HepG2 (cell line): ENCODE measurements at regions not wholly inside any gene's neighbourhood (a gene's known extent, or its start where the extent isn't known, plus 50 kb on each side); places are given as distances from the start of the nearest gene placed in this dataset.

Experiments
- ATAC-seq: fragments of 200-7000 bp; cut with Tn5 transposase; 3 replicates; pipeline ENCODE4 v1.9.1; 2020; ENCODE audit warnings: mild to moderate bottlenecking, moderate library complexity
- BruUV-seq: library from RNA; stranded (reverse); fragments of 400-500 nt; replicated peaks from 2 replicates; lab custom pipeline; 2021; lab: Mats Ljungman, UMichigan
- CTCF ChIA-PET: fragments of 300-600 bp; formaldehyde crosslinking; extraction: SDS; loops from one replicate; lab custom pipeline; 2021; ENCODE audit warnings: low total read pairs, inconsistent platforms, low intra/inter-chr PET ratio; lab: Yijun Ruan, JAX
- POLR2A ChIA-PET: fragments of 350-600 bp; sonication (Branson Sonifier 250); formaldehyde crosslinking; loops from one replicate; lab custom pipeline; 2020; ENCODE audit warnings: antibody characterized with exemption, inconsistent platforms; lab: Yijun Ruan, JAX
- DNase-seq: peaks from one replicate; pipeline ENCODE4 v3.0.0-alpha.2; 2015; ENCODE audit warnings: low spot score
- FAIRE-seq: peaks from 3 replicates; lab custom pipeline; 2011; peaks lifted over from hg19 to GRCh38; lab: Jason Lieb, UNC
- H2AFZ ChIP-seq: one replicate; pipeline ENCODE4 v1.6.1; 2011; ENCODE audit warnings: low read length, inconsistent platforms
- H3K27ac ChIP-seq: fragments of 300-600 bp; 3 replicates; pipeline ENCODE4 v1.8.0; 2011; ENCODE audit warnings: mixed run types, mild to moderate bottlenecking, mixed read lengths, low read length, inconsistent platforms; ENCODE audit not compliant: insufficient read depth; ENCODE audit errors: extremely low read length
- H3K27me3 ChIP-seq, 2 experiments: fragments of 200-600 bp in 1 of 2; 2 replicates in 1 of 2; 3 replicates in 1 of 2; pipeline versions ENCODE4 v1.6.0 to v1.8.0; 2011; ENCODE audit warnings: low read length in 2 of 2, mild to moderate bottlenecking in 2 of 2, moderate library complexity in 2 of 2, inconsistent platforms in 1 of 2; ENCODE audit not compliant: insufficient read depth in 2 of 2, control insufficient read depth in 1 of 2
- H3K36me3 ChIP-seq, 2 experiments: fragments of 200-600 bp in 1 of 2; replicated peaks in 1 of 2; 2 replicates in 1 of 2; 3 replicates in 1 of 2; pipeline versions ENCODE4 v1.5.1 to v1.8.0; 2011; ENCODE audit warnings: low read length in 2 of 2, inconsistent platforms in 1 of 2; ENCODE audit not compliant: insufficient read depth in 2 of 2, control insufficient read depth in 1 of 2
- H3K4me1 ChIP-seq: 2 replicates; pipeline ENCODE4 v1.5.1; 2012; ENCODE audit warnings: low read length, inconsistent platforms; ENCODE audit not compliant: insufficient read depth
- H3K4me2 ChIP-seq: 2 replicates; pipeline ENCODE4 v1.6.0; 2011; ENCODE audit warnings: low read depth, low read length, inconsistent platforms
- H3K4me3 ChIP-seq, 3 experiments: fragments of 200-600 bp in 1 of 3; sonication (generic), shearing (Covaris generic) in 1 of 3; replicated peaks in 1 of 3; 2 replicates each; pipeline ENCODE4 v1.5.1; 2011 to 2016; ENCODE audit warnings: low read length in 3 of 3, inconsistent platforms in 2 of 3, low read depth in 2 of 3, mild to moderate bottlenecking in 2 of 3, control low read depth in 1 of 3, mixed read lengths in 1 of 3; ENCODE audit not compliant: insufficient read depth in 1 of 3
- H3K79me2 ChIP-seq: one replicate; pipeline ENCODE4 v1.6.1; 2011; ENCODE audit warnings: low read length, inconsistent platforms; ENCODE audit not compliant: insufficient read depth
- H3K9ac ChIP-seq: 2 replicates; pipeline ENCODE4 v1.6.0; 2011; ENCODE audit warnings: mild to moderate bottlenecking, low read depth, low read length, inconsistent platforms; ENCODE audit not compliant: insufficient read depth
- H3K9me3 ChIP-seq: 2 replicates; pipeline ENCODE4 v1.5.1; 2012; ENCODE audit warnings: mild to moderate bottlenecking, low read length
- H4K20me1 ChIP-seq: 2 replicates; pipeline ENCODE4 v1.6.0; 2011; ENCODE audit warnings: inconsistent platforms, mild to moderate bottlenecking, low read length, moderate library complexity; ENCODE audit not compliant: insufficient read depth
- AKNA ChIP-seq: sonication (generic); formaldehyde crosslinking; IDR thresholded peaks from 2 replicates; pipeline ENCODE4 v1.4.0; 2020; ENCODE audit warnings: missing genetic modification reagents, borderline replicate concordance
- HIVEP1 ChIP-seq: sonication (generic); formaldehyde crosslinking; IDR thresholded peaks from 2 replicates; pipeline ENCODE4 v1.4.0; 2020; ENCODE audit warnings: mild to moderate bottlenecking, missing genetic modification reagents
- RAD21 ChIP-seq: fragments of 450-650 bp; formaldehyde crosslinking; IDR thresholded peaks from 2 replicates; pipeline ENCODE4 v1.5.0; 2020; ENCODE audit warnings: mild to moderate bottlenecking
- REPIN1 ChIP-seq: sonication (generic); formaldehyde crosslinking; IDR thresholded peaks from 2 replicates; pipeline ENCODE4 v1.8.0; 2022; ENCODE audit warnings: missing genetic modification reagents, low read depth, mild to moderate bottlenecking, borderline replicate concordance
- SMC3 ChIP-seq: IDR thresholded peaks from 2 replicates; pipeline ENCODE4 v1.6.1; 2011; ENCODE audit warnings: low read length, improper control_type of control experiment
- STAG1 ChIP-seq: sonication (generic); formaldehyde crosslinking; IDR thresholded peaks from 2 replicates; pipeline ENCODE4 v1.4.0; 2020; ENCODE audit warnings: missing genetic modification reagents
- ZNF629 ChIP-seq: sonication (generic); formaldehyde crosslinking; conservative IDR thresholded peaks from 2 replicates; pipeline ENCODE4 v1.5.0; 2020; ENCODE audit warnings: missing genetic modification reagents
- WGBS: methylation state at CpG from one replicate; pipeline ENCODE4 v1.1.6; 2017; ENCODE audit warnings: low lambda C conversion rate; 5-methylcytosine and 5-hydroxymethylcytosine counted together
- in situ Hi-C: cut with HindIII; loops from 2 replicates; pipeline ENCODE4 v1.10.0; 2017; ENCODE audit warnings: low pct_unique_long_range_greater_than_20kb; ENCODE audit not compliant: extremely low pct_ligation_motif_present
- intact Hi-C: fragments of 100-400 bp; cut with micrococcal nuclease; formaldehyde crosslinking; loops from one replicate; pipeline ENCODE4 v1.10.0; 2022; ENCODE audit not compliant: unreplicated experiment
- TF ChIP-seq, protein P1 (sequence below): sonication (generic); formaldehyde crosslinking; IDR thresholded peaks from 2 replicates; pipeline ENCODE4 v1.4.0; 2020; ENCODE audit warnings: missing genetic modification reagents, borderline replicate concordance
- TF ChIP-seq, protein P2 (sequence below): IDR thresholded peaks from 2 replicates; pipeline ENCODE4 v1.6.1; 2016; ENCODE audit warnings: missing biosample characterization, missing genetic modification reagents, low read depth
- TF ChIP-seq, protein P3 (sequence below): sonication (generic); formaldehyde crosslinking; IDR thresholded peaks from 2 replicates; pipeline ENCODE4 v1.5.0; 2020; ENCODE audit warnings: mild to moderate bottlenecking, missing genetic modification reagents, moderate library complexity
- TF ChIP-seq, protein P4 (sequence below): sonication (generic); formaldehyde crosslinking; IDR thresholded peaks from 2 replicates; pipeline ENCODE4 v1.8.0; 2022; ENCODE audit warnings: mild to moderate bottlenecking, missing genetic modification reagents; ENCODE audit not compliant: insufficient replicate concordance

GRCh38 chr20:56974499-56975250 is 291.8 kb downstream of the BMP7 start:
- Histone ChIP-seq H3K27ac (no peak overlapping the region), H3K9me3 (no peaks in the 10 kb centered on the region), H3K4me2 (no peak overlapping the region), H4K20me1 (no peaks in the 10 kb centered on the region), H3K79me2 (no peaks in the 10 kb centered on the region), H3K9ac (no peak overlapping the region), H3K27me3 (peaks cover 2 to 42% of the 10 kb centered on the region in 2 experiments; a peak in 3 of 5 replicates), H3K4me1 (no peaks in the 10 kb centered on the region), H3K36me3 (no peaks in the 10 kb centered on the region), H3K4me3 (no peak overlapping the region), H2AFZ (no peak overlapping the region)
- WGBS = 11% methylated on average over 21 of the region's 21 CpGs
- peak; percentile 66 for FAIRE-seq
- POLR2A ChIA-PET = no interaction called here
- intact Hi-C loops (loop anchor here (1.0 kb wide), 1 partner anchor 424 kb away; no protein-coding TSS in a partner anchor), in situ Hi-C loops (no loop called here)
- ATAC-seq = peak; percentile 73
- no TSS peak for BruUV-seq
- DNase-seq = peak; percentile 48
- CTCF ChIA-PET = interaction anchor here (1.2 to 1.3 kb wide), 2 partner anchors 131 to 424 kb away, joined by 3 to 4 read pairs; no protein-coding TSS in a partner anchor
- TF ChIP-seq, protein P1, sequence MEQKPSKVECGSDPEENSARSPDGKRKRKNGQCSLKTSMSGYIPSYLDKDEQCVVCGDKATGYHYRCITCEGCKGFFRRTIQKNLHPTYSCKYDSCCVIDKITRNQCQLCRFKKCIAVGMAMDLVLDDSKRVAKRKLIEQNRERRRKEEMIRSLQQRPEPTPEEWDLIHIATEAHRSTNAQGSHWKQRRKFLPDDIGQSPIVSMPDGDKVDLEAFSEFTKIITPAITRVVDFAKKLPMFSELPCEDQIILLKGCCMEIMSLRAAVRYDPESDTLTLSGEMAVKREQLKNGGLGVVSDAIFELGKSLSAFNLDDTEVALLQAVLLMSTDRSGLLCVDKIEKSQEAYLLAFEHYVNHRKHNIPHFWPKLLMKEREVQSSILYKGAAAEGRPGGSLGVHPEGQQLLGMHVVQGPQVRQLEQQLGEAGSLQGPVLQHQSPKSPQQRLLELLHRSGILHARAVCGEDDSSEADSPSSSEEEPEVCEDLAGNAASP (CRISPR knock-in tag) = 0 out of 2 replicates have a peak, but pooled peaks have one; percentile 15
- TF ChIP-seq ZNF629 (CRISPR knock-in tag) (no peak), HIVEP1 (CRISPR knock-in tag) (0 out of 2 replicates have a peak, but pooled peaks have one; percentile 34), AKNA (CRISPR knock-in tag) (no peak), RAD21 (CRISPR knock-in tag) (peak; percentile 60; the same call in 1 of the 2 replicates), STAG1 (CRISPR knock-in tag) (peak; percentile 78), SMC3 (peak; percentile 73), REPIN1 (no peak)
- TF ChIP-seq, protein P2, sequence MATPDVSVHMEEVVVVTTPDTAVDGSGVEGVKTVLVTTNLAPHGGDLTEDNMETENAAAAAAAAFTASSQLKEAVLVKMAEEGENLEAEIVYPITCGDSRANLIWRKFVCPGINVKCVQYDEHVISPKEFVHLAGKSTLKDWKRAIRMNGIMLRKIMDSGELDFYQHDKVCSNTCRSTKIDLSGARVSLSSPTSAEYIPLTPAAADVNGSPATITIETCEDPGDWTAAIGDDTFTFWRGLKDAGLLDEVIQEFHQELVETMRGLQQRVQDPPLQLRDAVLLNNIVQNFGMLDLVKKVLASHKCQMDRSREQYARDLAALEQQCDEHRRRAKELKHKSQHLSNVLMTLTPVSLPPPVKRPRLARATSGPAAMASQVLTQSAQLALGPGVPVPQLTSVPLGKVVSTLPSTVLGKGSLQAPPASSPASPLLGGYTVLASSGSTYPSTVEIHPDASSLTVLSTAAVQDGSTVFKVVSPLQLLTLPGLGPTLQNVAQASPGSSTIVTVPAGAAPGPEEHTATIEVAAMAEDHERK (CRISPR knock-in tag) = no peak
- TF ChIP-seq, protein P3, sequence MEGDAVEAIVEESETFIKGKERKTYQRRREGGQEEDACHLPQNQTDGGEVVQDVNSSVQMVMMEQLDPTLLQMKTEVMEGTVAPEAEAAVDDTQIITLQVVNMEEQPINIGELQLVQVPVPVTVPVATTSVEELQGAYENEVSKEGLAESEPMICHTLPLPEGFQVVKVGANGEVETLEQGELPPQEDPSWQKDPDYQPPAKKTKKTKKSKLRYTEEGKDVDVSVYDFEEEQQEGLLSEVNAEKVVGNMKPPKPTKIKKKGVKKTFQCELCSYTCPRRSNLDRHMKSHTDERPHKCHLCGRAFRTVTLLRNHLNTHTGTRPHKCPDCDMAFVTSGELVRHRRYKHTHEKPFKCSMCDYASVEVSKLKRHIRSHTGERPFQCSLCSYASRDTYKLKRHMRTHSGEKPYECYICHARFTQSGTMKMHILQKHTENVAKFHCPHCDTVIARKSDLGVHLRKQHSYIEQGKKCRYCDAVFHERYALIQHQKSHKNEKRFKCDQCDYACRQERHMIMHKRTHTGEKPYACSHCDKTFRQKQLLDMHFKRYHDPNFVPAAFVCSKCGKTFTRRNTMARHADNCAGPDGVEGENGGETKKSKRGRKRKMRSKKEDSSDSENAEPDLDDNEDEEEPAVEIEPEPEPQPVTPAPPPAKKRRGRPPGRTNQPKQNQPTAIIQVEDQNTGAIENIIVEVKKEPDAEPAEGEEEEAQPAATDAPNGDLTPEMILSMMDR = peak; percentile 82
- TF ChIP-seq, protein P4, sequence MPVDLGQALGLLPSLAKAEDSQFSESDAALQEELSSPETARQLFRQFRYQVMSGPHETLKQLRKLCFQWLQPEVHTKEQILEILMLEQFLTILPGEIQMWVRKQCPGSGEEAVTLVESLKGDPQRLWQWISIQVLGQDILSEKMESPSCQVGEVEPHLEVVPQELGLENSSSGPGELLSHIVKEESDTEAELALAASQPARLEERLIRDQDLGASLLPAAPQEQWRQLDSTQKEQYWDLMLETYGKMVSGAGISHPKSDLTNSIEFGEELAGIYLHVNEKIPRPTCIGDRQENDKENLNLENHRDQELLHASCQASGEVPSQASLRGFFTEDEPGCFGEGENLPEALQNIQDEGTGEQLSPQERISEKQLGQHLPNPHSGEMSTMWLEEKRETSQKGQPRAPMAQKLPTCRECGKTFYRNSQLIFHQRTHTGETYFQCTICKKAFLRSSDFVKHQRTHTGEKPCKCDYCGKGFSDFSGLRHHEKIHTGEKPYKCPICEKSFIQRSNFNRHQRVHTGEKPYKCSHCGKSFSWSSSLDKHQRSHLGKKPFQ (CRISPR knock-in tag) = no peak
